ENCODE measurements at regions not wholly inside any gene's neighbourhood (a gene's known extent, or its start where the extent isn't known, plus 50 kb on each side); places are given as distances from the start of the nearest gene placed in this dataset.

DNA sequence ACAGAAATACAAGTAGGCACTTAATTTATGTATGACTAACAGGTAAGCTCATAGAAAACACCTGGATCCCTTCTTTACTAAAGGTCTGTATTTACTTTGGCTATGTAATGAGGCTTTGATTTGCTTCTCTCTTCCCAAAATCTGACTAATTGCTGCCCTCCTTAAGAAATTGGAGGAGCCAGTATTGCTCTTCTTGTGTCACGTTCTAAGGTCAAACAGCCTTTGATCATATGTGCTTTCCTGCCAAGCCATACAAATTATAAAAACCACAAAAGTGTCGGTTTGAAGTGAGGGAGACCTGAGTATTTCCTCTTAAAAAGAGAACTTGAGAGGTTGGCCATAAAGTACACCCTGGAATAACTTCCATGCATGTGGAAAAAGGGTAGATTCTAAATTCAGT is 112.1 kb upstream of the MB21D2 start:
- TF ChIP-seq POLR2AphosphoS5 (IDR thresholded peaks at IDR 0.05; ENCODE audit: low read depth, low read length) (no peak), SIN3A (IDR thresholded peaks at IDR 0.05; ENCODE audit: borderline replicate concordance, insufficient read depth, low read length) (no peak), TAF1 (IDR thresholded peaks at IDR 0.05; ENCODE audit: borderline replicate concordance, insufficient read depth, low read length) (no peak), REST (IDR thresholded peaks at IDR 0.05; ENCODE audit: insufficient read depth in 1 of 2, low read depth in 2 of 2, low read length in 2 of 2) (no peak)
